NCI-H460 (cell line): ENCODE measurements at regions not wholly inside any gene's neighbourhood (a gene's known extent, or its start where the extent isn't known, plus 50 kb on each side); places are given as distances from the start of the nearest gene placed in this dataset.

Experiments used
- DNase-seq: peaks from one replicate; pipeline ENCODE4 v3.0.0-alpha.2; 2016; ENCODE audit warnings: low read depth; ENCODE audit errors: extremely low read depth

DNA sequence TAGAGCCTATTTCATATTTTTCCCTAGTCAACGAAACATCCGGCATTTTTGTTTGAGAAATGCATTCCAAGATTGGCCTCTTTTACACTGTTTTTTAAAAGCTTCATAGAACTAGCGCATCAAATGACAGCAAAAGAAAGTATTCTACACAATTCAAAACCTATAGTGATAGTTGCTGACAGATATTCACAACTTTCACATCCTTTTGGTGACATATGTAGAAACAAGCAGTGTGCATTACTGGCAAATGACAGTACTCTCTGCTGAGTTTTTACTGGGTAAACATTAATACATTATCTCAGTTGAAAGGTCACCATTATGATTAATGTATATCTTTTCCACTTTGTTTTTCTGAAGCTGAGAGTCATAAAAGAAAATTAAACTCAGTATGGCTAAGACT is 135.4 kb upstream of the RGS18 start:
- DNase-seq: no peak

DNA sequence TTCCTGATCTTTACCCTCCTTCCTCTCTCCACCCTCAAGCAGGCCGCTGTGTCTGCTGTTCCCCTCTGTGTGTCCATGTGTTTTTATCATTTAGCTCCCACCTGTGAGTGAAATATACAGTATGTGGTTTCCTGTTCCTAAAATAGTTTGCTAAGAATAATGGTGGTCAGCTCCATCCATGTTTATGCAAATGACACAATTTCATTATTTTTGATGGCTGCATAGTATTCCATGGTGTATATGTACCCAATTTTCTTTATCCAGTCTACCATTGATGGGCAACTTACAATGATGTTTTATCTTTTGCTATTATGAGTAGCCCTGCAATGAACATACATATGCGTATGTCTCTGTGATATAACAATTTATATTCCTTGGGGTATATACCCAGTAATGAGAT is 133.4 kb upstream of the RGS18 start:
- DNase-seq: no peak

DNA sequence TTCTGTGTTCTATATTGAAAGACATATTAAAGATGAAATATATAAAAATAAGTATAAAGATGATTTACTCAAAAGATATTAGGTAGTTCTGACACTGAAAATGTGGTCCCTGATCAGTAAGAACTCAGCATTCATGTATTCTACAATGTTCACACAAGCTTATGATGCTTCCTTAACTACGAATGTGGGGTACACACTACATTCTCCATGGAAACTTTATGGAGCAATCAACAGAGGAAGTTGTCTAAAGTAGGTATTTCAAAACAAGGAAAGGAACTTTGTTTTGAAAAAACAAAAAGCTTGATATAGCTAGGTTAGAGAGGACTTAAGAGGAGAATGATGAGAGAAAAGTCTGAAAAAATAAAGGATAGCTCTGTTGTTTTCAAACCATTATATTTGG is 119.7 kb upstream of the RGS18 start:
- DNase-seq: no peak

DNA sequence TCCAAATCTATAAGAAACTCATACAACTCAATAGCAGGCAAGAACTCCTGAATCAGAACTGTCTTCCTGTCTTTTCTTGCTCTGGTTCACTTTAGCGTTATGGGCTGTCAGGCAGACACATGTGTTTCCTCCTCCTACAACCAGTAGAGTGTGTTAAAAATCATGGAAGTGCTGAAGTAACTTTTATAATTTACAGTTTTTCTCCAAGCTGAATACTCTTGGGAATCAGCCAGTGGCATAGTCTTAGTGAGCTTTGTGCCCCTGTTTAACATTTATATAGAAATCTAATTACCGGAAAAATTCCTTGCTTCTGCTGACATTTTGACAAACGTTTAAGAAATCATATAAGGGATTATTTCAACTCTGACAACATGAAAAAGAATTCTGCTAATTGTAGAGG is 113.1 kb upstream of the RGS18 start:
- DNase-seq: no peak

DNA sequence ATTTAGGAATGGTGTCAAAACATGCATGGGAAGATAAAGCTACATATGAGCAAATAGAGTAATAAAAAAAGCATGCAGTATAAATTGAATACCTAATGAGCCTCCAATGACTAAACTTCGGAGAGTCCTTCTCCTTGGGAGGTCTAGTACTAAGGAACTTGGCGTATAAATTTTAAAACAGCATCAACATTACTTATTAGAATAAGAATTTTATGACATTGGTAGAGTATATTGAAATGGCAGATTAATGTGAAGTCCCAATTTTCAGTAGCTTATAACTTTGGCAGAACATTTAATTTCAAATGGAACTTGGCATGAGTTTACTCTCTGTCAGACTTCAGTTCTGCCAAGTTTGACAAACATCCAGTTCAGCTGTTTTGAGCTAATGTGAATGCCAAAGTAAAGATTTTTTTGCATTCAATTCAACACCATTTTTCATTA is 104.7 kb upstream of the RGS18 start:
- no peak for DNase-seq

DNA sequence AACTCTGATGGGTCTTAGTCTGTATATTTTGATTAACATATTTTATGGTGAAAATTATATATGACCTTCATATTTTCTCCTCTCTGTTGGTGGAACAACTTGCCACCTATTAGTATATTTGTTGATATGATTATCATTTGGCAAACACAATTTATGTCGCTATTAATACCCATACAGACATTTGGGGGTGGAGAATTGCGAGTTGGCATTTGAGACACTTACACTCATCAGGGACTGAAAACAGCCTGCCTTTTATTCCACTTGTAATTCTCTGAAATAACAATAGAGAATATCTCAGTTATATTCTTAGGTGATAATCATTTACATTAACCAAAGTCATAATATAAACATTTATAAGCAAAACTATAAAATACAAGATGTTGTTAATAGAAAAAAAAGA is 100.5 kb upstream of the RGS18 start:
- DNase-seq: no peak

DNA sequence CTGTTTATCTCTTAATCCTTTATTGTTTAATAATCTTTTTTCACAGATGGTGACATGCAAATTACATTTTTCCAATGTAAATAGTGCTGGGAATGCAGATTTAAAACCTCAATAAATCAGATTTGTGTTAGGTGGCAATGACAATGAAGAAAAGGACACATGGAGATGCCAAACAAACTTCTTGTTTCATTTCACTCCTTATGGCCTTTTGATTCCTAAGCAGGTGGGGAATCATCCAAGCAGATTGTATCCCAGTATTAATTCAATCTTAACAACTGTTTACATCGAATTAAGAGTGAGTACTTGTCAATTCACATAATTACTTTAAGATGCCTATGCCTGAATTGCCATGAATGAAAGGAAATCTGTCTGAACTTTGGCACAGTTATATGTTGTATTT is 98.9 kb upstream of the RGS18 start:
- no peak for DNase-seq

DNA sequence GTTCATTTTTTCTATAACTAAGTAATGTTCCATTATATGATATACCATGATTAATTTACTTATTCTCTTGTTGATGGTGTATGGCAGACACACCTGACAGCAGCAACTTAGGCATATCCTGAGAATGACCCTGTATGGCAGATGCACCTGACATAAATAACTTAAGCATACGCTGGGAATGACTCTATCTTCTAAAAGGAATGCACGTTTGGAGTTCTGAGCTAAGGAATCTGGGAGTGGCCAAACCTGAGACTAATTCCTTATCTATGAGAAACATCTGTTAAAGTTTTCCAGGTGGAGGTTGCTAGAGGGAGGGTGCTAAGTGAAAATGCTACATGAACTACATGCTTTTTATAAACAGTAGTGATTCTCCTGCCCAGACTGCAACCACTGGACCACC is 96.7 kb upstream of the RGS18 start:
- DNase-seq: no peak

DNA sequence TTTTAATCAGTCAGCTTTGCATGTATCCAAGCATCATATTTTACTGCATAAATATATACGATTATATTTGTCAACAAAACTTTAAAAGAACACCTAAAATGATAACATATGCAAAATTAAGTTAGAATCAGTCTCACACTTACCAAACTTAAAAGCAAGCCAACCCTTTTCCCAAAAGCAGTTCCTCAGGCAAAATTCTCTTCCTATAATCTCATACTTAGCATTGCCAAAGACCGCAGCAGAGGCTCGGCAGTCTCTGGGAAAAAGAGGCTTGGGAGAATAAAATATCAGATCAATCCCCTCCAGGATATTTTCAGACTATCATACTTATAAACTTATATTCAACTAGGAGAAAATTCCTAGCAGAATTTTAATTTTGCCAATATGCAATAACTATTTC is 93.2 kb upstream of the RGS18 start:
- DNase-seq: no peak

DNA sequence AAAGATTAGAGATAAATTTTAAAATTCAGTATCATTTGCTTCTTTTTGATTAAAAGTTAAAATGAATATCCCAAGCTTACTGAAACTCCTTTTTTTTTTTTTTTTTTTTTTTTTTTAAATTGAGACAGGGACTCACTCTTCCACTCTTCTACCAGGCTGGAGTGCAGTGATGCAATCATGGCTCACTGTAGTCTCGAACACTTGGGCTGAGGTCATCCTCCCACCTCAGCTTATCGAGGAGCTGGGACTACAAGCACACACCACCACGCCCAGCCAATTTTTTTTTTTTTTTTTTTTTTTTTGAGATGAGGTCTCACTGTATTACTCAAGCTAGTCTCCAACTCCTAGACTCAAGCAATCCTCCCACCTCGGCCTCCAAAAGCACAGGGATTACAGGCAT is 92.1 kb upstream of the RGS18 start:
- DNase-seq: no peak

DNA sequence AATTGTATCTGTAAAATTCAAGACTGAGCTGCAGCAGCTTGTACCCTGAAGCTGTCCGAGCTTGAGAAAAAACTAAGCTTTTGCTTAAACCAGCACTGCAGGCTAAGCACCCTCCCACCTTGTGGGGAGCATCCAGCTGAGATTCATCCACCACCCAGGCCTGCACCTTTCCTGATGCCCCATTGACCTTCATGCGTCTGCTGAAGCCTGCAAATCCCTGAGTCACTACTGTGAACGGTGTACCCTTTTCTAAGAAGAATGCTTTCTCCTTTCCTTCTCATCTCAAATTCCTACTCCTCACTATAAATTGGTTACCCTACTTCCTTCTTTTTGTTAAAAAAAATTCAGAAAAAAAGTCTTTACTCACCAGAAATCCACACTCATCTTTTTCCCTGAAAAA is 90.9 kb upstream of the RGS18 start:
- no peak for DNase-seq

DNA sequence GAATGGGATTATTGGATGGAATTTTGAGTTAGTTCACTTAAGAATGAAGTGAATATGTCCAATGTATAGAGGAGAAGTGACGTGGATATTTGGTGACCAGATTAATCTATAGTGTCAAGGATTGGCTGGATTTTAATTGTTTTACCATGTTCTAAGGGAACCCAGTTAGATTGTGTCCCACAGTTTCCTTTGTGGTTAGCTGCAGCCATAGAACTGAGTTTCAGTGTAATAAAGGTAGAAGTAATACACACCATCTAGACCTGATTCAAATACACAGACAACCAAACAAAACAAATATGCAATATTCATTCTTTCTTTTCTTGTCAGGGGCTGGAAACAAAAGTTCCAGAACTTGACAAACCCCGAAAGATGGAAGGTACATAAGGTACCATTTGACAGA is 88.0 kb upstream of the RGS18 start:
- no peak for DNase-seq

DNA sequence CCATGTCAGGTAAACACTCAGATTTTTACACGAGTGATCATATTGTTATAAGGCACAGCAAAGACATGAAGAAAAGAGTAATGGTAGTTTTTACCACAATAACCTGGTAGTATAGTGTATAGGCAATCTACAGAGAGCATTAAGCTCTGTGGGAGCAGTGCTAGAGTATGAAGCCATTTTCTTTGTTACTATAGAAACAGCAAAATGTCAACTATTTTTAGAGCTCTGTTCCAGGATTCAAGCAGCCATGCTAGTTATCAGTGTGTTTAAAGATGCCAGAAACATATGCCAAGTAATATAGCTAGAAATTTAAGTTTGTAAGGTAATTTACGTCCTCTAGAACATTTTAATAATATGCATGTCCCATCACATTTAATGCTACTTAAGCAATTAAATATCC is 77.6 kb upstream of the RGS18 start:
- no peak for DNase-seq

DNA sequence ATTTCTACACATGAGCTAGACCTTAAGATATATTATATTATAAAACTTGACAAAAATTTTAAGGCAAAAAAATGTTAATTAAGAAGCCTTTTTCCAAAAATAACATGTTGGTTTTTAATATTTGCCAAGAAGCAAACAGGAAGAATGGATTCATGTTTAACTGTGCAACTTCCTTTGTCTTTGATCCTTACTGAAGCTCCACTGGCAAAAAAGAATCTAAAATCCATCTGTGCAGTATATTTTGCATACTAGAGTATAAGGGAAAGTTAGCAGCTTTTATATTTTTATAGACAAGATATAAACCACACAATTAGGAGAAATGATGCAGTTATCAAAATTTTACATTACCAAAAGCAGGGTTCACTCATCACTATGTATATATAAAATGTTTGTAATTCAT is 76.9 kb upstream of the RGS18 start:
- no peak for DNase-seq

DNA sequence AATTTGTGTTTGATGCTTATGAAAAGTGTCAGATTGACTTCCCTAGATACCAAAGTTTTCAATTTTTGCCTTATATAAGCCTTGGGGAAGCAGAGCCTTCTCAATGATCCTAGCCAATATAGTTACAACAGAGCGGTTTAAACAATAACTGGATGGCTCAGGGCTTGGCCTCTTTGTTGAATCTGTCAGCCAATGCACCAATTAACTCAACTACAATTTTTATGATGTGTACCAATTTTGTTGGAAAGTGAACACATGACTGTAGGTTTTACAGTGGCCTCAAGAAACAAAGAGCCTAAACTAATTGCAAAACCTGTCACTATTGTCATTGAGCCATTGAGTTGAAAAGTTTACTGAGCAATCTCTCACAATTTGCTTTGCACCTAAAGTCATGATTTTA is 71.6 kb upstream of the RGS18 start:
- DNase-seq: no peak

DNA sequence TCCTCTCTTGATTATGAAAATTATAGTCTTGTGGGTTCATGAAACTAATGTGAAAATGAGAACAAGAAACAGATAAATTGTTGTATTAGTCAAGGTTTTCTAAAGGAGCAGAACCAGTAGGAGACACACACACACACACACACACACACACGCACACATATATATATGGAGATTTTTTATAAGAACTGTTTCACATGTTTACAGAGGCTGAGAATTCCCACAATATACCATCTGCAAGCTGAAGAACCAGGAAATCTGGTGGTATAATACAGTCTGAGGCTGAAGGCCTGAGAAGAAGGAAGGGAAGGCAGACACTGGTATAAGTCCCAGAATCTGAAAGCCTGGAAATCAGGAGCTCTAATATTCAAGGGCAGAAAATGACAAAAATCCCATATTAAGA is 70.9 kb upstream of the RGS18 start:
- no peak for DNase-seq

DNA sequence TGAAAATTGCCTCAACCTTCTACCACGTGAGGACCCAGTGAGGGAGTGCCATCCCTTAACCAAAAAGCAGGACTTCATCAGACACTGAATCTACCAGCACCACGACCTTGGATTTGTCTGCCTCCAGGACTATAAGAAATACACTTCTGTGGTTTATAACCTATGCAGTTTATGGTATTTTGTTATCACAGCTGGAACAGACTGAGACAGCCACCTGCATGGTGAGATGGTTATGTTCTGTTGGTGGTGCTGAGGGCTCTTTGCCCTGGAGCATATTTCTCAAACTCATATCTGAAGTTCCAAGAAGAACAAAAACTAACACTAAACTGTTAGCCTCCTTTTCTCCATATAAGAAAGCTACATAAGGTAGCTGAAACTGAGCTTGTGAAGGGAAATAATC is 69.8 kb upstream of the RGS18 start:
- no peak for DNase-seq

DNA sequence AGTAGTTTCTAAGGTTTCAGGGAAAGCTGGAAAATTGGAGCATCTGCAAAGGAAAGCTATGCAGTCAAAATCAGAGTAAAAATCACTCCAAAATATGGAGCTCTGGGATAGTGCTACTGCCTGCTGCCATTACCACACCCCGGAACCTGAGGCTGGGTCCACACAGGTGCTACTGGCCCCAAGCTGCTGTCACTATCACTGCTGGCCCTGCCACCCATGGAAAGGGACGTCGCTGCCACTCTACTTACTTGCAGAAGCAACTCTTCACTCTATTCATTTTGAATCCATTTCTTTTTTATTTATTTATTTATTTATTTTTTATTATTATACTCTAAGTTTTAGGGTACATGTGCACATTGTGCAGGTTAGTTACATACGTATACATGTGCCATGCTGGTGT is 60.3 kb upstream of the RGS18 start:
- DNase-seq: no peak

DNA sequence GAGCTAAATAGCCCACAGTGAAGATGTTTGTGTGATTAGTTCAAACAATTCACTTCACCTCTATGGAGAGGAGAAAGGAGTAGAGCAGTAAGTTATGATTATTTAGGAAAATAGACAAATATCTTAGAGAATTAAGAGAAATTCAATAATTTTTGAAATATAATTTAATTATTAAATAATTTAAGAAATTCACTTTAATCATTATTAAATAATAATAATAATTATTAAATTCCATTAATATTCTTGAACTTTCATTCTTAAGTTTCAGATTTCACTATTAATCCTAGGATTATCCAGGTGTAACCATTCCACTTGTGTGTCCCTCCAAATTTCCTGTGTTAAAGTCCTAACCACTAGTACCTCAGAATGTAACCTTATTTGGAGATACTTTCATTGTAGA is 58.9 kb upstream of the RGS18 start:
- no peak for DNase-seq

DNA sequence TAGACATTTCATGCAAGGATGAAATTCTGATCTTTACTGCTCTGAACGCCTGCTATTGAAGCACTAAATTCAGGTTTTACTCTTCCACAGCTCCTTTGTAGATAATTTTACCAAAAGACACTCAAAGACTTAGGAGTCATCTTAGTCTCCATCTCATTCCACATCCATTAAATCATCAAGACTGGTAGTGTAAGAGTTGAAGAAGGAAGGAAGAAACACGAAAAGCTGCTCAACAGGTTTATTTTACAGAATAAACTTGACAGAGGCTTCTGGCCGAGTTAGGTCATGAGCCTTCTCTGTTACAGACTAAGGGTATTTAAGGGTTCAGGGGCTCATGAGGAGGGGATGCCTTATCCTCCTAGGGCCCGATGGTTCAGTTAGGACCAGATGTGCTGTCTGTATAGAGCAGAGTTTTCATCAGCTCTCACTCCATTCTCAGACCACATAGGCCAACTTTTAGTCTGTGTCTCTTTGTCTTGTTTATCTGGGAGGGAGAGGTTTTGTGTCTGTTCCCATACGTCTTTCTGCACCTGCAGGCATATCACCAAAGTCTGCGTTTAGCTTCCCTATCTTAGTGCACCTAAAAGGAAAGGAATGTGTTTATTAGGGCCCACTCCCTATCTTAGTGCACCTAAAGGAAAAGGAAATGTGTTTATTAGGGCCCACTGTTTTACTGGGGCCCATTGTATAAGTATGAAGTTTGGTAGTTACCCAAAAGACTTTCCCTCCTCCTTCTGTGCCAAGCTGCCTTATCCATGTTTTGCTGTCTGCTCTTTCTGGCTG is 57.4 kb upstream of the RGS18 start:
- DNase-seq: no peak

DNA sequence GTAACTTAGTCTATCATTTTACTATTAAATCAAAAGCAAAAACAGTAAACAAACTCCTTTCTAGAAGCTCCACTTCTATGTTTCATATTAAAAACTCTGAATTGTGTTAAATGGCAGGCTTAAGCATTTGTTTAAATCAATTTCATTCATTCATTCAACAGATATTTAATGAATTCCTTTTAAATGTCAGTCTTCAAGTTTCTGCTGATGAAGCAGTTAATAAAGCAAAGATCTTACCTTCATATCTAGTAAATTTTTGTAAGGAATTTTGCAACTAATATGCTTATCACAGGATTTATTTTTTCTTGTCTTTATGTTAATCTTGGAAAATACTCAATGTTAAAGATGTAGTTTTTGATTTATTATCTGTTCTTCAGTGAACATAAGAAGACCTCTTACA is 54.1 kb upstream of the RGS18 start:
- no peak for DNase-seq

DNA sequence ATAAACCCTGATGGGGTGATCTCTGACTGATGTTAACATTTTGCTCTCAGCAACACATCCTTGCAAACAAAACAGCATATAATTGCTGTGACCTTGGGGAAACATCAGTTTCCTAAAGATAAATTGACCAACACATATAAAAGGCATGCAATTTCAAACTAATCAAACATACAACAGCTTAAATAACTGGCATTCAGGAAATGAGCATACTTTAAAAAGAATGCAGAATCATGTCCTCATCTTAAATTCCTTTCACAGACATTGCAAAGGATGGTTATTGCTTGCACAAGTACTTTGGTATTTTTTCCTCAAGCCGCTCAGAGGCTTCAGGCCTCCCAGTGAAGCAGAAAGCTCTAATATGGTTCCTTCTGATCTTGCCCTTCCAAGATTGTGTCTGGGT is 53.4 kb upstream of the RGS18 start:
- DNase-seq: no peak

DNA sequence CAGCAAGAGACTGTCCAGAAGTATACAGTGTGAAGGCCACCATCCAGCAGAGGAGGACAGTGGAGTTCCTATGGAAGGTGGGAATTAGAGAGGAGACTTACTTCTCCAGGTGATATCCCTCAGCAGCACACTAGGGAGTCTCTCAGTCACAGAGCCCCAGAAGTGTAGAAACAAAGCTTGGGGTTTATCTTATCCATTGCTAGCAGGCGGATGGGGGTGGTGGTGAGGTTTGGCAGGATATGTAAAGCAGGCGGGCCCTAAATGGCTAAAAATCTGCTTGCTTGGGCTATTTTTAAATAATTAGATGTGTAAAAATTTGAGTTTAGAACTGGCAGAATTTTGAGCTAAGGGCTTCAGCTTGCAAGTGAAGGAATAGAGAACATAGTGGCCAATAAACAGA is 50.1 kb upstream of the RGS18 start:
- DNase-seq: no peak
